ENCODE measurements at regions not wholly inside any gene's neighbourhood (a gene's known extent, or its start where the extent isn't known, plus 50 kb on each side); places are given as distances from the start of the nearest gene placed in this dataset.

GRCh38 chr5:18037718-18038117, 403.5 kb downstream of the TAF11L14 start:
- no peak for DNase-seq
- BruUV-seq (replicated peaks) = no TSS peak
- H3K27ac Mint-ChIP-seq (ENCODE audit: unreplicated experiment) = no peak overlapping the region
- intact Hi-C loops (cut with micrococcal nuclease; ENCODE audit: unreplicated experiment) = no loop called here
- CTCF ChIA-PET = no interaction called here
- no peak for TF ChIP-seq CTCF (IDR thresholded peaks at IDR 0.05; ENCODE audit: unreplicated experiment)
- no peaks in the 10 kb centered on the region for H3K9me3 Mint-ChIP-seq (ENCODE audit: low read depth, unreplicated experiment)
- no peaks in the 10 kb centered on the region for H3K4me1 Mint-ChIP-seq (ENCODE audit: low read depth, unreplicated experiment)
- H3K27me3 Mint-ChIP-seq (ENCODE audit: unreplicated experiment) = no peaks in the 10 kb centered on the region
- H3K4me3 Mint-ChIP-seq (ENCODE audit: low read depth, unreplicated experiment) = no peak overlapping the region
- no peaks in the 10 kb centered on the region for H3K36me3 Mint-ChIP-seq (ENCODE audit: insufficient read depth, unreplicated experiment)

GRCh38 chr5:18043344-18043743, 409.1 kb downstream of the TAF11L14 start:
- CTCF ChIA-PET = no interaction called here
- H3K4me1 Mint-ChIP-seq (ENCODE audit: low read depth, unreplicated experiment) = no peaks in the 10 kb centered on the region
- no peak for TF ChIP-seq CTCF (IDR thresholded peaks at IDR 0.05; ENCODE audit: unreplicated experiment)
- H3K4me3 Mint-ChIP-seq (ENCODE audit: low read depth, unreplicated experiment) = no peak overlapping the region
- no peak overlapping the region for H3K27ac Mint-ChIP-seq (ENCODE audit: unreplicated experiment)
- DNase-seq = no peak
- no peaks in the 10 kb centered on the region for H3K27me3 Mint-ChIP-seq (ENCODE audit: unreplicated experiment)
- no peaks in the 10 kb centered on the region for H3K9me3 Mint-ChIP-seq (ENCODE audit: low read depth, unreplicated experiment)
- intact Hi-C loops (cut with micrococcal nuclease; ENCODE audit: unreplicated experiment) = no loop called here
- BruUV-seq (replicated peaks) = no TSS peak
- no peaks in the 10 kb centered on the region for H3K36me3 Mint-ChIP-seq (ENCODE audit: insufficient read depth, unreplicated experiment)

GRCh38 chr5:18048449-18048848, 414.2 kb downstream of the TAF11L14 start:
- Mint-ChIP-seq H3K27ac (ENCODE audit: unreplicated experiment) (no peak overlapping the region), H3K4me3 (ENCODE audit: low read depth, unreplicated experiment) (no peak overlapping the region), H3K27me3 (ENCODE audit: unreplicated experiment) (no peaks in the 10 kb centered on the region), H3K9me3 (ENCODE audit: low read depth, unreplicated experiment) (peaks cover 6% of the 10 kb centered on the region), H3K4me1 (ENCODE audit: low read depth, unreplicated experiment) (no peaks in the 10 kb centered on the region), H3K36me3 (ENCODE audit: insufficient read depth, unreplicated experiment) (no peaks in the 10 kb centered on the region)
- CTCF ChIA-PET = no interaction called here
- intact Hi-C loops (cut with micrococcal nuclease; ENCODE audit: unreplicated experiment) = no loop called here
- BruUV-seq (replicated peaks) = no TSS peak
- TF ChIP-seq CTCF (IDR thresholded peaks at IDR 0.05; ENCODE audit: unreplicated experiment) = no peak
- DNase-seq = no peak

GRCh38 chr5:18050345-18050744, 416.1 kb downstream of the TAF11L14 start:
- Mint-ChIP-seq H3K4me1 (ENCODE audit: low read depth, unreplicated experiment) (no peaks in the 10 kb centered on the region), H3K9me3 (ENCODE audit: low read depth, unreplicated experiment) (peaks cover 6% of the 10 kb centered on the region), H3K27me3 (ENCODE audit: unreplicated experiment) (no peaks in the 10 kb centered on the region), H3K36me3 (ENCODE audit: insufficient read depth, unreplicated experiment) (no peaks in the 10 kb centered on the region), H3K4me3 (ENCODE audit: low read depth, unreplicated experiment) (no peak overlapping the region), H3K27ac (ENCODE audit: unreplicated experiment) (no peak overlapping the region)
- intact Hi-C loops (cut with micrococcal nuclease; ENCODE audit: unreplicated experiment) = no loop called here
- no peak for DNase-seq
- no peak for TF ChIP-seq CTCF (IDR thresholded peaks at IDR 0.05; ENCODE audit: unreplicated experiment)
- CTCF ChIA-PET = no interaction called here
- no TSS peak for BruUV-seq (replicated peaks)

GRCh38 chr5:18050776-18051175, 416.5 kb downstream of the TAF11L14 start:
- no peak overlapping the region for H3K27ac Mint-ChIP-seq (ENCODE audit: unreplicated experiment)
- no peak overlapping the region for H3K4me3 Mint-ChIP-seq (ENCODE audit: low read depth, unreplicated experiment)
- intact Hi-C loops (cut with micrococcal nuclease; ENCODE audit: unreplicated experiment) = no loop called here
- BruUV-seq (replicated peaks) = no TSS peak
- no peaks in the 10 kb centered on the region for H3K27me3 Mint-ChIP-seq (ENCODE audit: unreplicated experiment)
- no peak for DNase-seq
- no peaks in the 10 kb centered on the region for H3K4me1 Mint-ChIP-seq (ENCODE audit: low read depth, unreplicated experiment)
- CTCF ChIA-PET = no interaction called here
- TF ChIP-seq CTCF (IDR thresholded peaks at IDR 0.05; ENCODE audit: unreplicated experiment) = no peak
- no peaks in the 10 kb centered on the region for H3K36me3 Mint-ChIP-seq (ENCODE audit: insufficient read depth, unreplicated experiment)
- H3K9me3 Mint-ChIP-seq (ENCODE audit: low read depth, unreplicated experiment) = peaks cover 6% of the 10 kb centered on the region
